Suprapubic skin (tissue), 3 donors: ENCODE measurements at regions not wholly inside any gene's neighbourhood (a gene's known extent, or its start where the extent isn't known, plus 50 kb on each side); places are given as distances from the start of the nearest gene placed in this dataset.

Experiments used
- EP300 ChIP-seq: sonication (generic); formaldehyde crosslinking; IDR thresholded peaks from one replicate; pipeline ENCODE4 v1.6.1; 2017; ENCODE audit warnings: antibody characterized with exemption
- POLR2A ChIP-seq, 2 donors: fragments of 450-650 bp; IDR thresholded peaks; one replicate each; pipeline ENCODE4 v1.6.1; 2017; ENCODE audit warnings: antibody characterized with exemption in 2 of 2, mild to moderate bottlenecking in 2 of 2, moderate library complexity in 2 of 2
- TF ChIP-seq, protein P1 (sequence below), 2 donors: fragments of 200-600 bp in 1 of 2; fragments of 450-650 bp in 1 of 2; sonication (generic) in 1 of 2; IDR thresholded peaks; one replicate each; pipeline ENCODE4 v1.5.1; 2016 to 2019; ENCODE audit warnings: antibody characterized with exemption in 2 of 2, mild to moderate bottlenecking in 1 of 2, moderate library complexity in 1 of 2

DNA sequence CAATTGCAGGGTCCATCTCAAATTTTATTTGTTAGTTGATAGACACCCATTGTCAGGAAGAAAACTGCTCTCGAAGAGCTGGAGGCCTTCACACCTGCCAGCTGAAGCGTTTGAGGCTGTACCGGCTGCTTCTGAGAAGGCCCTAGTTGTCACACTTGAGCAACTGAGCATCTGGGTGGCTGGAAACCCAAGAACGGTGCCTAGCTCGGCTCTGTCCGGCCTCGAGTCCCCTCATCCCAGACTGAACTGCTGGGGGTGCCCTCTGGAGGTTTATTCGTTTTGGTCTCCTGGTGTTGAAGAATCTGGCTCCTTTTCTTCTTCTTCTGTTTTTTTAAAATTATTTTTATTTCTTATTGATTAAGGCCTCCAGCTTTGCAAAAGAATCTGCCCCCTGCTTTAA, 59.3 kb upstream of the EXOC6 start:
- TF ChIP-seq, protein P1, sequence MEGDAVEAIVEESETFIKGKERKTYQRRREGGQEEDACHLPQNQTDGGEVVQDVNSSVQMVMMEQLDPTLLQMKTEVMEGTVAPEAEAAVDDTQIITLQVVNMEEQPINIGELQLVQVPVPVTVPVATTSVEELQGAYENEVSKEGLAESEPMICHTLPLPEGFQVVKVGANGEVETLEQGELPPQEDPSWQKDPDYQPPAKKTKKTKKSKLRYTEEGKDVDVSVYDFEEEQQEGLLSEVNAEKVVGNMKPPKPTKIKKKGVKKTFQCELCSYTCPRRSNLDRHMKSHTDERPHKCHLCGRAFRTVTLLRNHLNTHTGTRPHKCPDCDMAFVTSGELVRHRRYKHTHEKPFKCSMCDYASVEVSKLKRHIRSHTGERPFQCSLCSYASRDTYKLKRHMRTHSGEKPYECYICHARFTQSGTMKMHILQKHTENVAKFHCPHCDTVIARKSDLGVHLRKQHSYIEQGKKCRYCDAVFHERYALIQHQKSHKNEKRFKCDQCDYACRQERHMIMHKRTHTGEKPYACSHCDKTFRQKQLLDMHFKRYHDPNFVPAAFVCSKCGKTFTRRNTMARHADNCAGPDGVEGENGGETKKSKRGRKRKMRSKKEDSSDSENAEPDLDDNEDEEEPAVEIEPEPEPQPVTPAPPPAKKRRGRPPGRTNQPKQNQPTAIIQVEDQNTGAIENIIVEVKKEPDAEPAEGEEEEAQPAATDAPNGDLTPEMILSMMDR (IDR thresholded peaks at IDR 0.05), result no peak
- TF ChIP-seq EP300, result no peak
- no peak for TF ChIP-seq POLR2A (IDR thresholded peaks at IDR 0.05)
